GM19043 (cell line): ENCODE measurements at regions not wholly inside any gene's neighbourhood (a gene's known extent, or its start where the extent isn't known, plus 50 kb on each side); places are given as distances from the start of the nearest gene placed in this dataset.
"Not testable (repeated sequence)": the region's sequence is repeated elsewhere in the genome, so short reads cannot be mapped to it uniquely, and the experiment has no call there.

Source experiments
- ATAC-seq: cut with Tn5 transposase; IDR thresholded peaks from one replicate; pipeline ENCODE4 v1.9.1; 2021; ENCODE audit warnings: low read depth; ENCODE audit not compliant: unreplicated experiment

DNA sequence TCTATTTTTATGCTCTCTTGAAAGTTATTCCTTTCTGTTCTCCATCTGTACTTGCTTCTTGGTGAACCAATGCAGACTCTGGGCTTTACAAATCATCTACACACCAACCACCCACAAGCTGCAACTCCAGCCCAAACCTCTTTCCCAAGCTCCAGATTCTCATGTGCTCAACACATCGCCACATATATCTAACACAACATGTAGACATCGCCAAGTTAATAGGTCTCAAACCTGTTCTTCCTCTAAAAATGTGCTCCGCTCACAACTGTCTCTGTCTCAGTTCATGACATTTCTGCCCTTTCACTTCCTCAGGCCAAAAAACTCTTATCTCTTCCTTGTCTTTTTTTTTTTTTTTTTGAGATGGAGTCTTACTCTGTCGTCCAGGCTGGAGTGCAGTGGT lies 95.7 kb upstream of the EEPD1 start:
- peak; percentile 60 for ATAC-seq

DNA sequence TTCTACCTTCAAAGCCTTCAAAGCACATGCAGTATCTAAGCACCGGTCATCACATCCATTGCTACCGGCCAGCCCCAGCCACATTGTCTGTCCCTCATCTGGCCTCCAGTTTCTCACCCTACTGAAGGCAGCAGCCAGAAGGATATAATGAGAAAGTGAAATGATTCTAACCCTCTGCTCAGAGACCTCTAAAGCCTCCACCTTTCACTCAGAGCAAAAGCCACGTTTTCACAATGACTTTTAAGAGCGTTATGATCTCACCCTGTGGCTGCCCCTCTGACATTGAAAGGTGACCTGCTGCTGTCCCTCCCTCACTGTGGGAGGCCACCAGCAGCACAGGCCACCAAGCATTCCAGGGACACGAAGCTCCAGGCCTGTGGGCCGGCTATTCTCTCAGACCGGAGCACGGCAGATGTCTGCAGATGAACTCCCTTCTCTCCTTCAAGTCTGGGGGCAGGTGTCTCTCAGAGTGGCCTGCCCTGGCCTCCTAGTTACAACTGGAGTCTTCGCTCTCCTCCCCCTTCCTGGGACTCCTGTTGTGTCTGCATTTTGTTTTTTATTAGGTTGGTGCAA lies 94.9 kb upstream of the EEPD1 start:
- peak; percentile 56 for ATAC-seq

DNA sequence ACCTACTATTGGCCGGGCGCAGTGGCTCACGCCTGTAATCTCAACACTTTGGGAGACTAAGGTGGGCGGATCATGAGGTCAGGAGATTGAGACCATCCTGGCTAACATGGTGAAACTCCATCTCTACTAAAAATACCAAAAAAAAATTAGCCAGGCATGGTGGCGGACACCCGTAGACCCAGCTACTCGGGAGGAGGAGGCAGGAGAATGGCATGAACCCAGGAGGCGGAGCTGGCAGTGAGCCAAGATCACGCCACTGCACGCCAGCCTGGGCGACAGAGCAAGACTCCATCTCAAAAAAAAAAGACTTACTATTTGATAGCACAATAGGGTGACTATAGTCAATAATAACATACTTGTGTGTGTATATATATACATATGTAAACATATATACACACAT lies 92.7 kb upstream of the EEPD1 start:
- ATAC-seq, result not testable (repeated sequence)

GRCh38 chr7:36062154-36062815 lies 90.8 kb upstream of the EEPD1 start:
- no peak for ATAC-seq

GRCh38 chr7:36064676-36065075 lies 88.4 kb upstream of the EEPD1 start:
- ATAC-seq, result no peak

GRCh38 chr7:36065563-36066342 lies 87.3 kb upstream of the EEPD1 start:
- ATAC-seq, result not testable (repeated sequence)

- ATAC-seq, result no peak
These were observed 86.8 kb upstream of the EEPD1 start for GRCh38 chr7:36066343-36066664.

GRCh38 chr7:36070230-36070629 lies 82.8 kb upstream of the EEPD1 start:
- no peak for ATAC-seq

- no peak for ATAC-seq
These were observed 81.4 kb upstream of the EEPD1 start for GRCh38 chr7:36071605-36072004.

DNA sequence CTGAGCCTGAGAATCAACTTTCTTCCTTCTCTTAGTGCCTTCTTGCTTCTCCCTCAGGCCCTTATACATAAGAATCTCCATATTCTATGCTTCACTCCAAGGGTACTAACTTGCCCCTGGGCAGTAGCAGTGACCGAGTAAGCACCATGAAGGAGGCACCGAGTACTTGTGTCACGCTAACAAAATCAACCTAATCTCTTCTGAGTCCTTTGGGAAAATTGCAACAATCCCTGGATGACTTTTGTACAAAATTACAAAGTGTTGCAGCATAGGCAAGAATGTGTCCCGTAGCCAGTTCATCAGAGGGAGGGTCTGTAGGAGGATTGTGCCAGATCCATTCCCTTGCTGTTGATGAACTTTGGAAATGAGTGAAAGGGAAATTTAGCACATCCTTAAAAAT lies 80.4 kb upstream of the EEPD1 start:
- no peak for ATAC-seq

DNA sequence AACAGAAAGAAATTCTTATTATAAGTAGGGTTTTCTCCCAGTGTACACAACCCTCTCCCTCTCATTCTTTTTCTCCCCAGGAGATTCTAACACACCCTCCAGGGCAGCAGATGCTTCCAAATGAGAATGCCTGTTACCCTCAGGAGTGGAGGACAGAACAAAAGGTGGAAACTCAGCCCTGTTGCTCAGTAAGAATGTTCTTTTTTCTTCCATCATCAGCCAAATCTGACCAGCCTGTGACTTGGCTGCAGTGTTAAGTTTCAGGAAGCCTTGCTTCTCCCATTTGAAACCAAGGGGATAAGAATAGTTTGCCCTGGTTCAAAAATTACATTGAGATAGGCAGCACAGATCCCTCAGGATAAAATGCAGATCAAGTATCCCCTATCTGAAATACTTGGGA lies 77.5 kb upstream of the EEPD1 start:
- no peak for ATAC-seq

GRCh38 chr7:36076074-36076473 lies 77.0 kb upstream of the EEPD1 start:
- no peak for ATAC-seq

GRCh38 chr7:36078816-36079360 lies 74.2 kb upstream of the EEPD1 start:
- no peak for ATAC-seq

DNA sequence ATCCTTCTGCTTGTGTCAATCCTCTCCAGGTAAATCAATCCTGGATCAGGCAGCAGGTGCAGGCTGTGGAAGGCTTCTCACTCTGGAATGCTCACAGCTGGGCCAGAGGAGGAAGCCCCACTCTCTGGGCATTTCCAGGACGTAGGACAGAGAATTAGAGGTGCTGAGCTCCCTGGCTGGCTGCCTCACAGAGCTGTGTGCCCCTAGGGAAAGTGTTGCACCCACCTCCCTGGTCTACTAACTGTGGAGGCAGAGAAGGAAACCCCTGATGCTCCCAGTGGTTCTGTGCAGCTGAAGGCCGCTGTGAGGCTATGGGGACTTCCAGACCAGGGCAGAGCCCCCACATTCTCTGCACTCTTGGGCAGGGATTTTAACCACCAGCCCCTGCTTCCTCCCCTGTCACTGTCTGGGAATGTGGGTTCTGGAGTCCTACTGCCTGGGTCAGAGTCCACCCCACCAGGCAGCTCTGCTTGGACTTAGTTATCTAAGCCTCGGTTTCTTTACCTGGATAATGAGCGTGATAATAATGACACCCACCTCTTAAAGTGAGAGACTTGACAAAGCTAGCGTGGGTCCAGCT lies 73.5 kb upstream of the EEPD1 start:
- no peak for ATAC-seq

DNA sequence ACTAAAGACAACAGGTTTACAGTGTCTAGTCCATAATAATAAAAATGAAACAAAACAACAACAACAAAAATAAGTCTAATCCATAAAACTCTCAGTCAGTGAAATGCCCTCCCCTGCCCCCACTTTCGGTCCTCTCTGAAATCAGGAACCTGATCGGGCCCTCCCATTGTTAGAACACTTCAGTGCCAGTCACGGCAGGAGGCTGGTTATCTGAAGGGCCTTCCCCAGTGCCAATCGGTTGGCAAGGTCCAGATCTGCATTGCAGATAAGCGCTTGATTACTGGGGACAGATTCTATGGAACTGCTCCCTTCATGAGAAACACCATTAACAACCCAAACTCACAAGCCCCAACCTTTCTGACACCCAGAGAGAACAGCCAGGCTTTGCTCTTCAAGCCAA lies 72.2 kb upstream of the EEPD1 start:
- no peak for ATAC-seq

- no peak for ATAC-seq
These were observed 70.8 kb upstream of the EEPD1 start for GRCh38 chr7:36082216-36082615.

DNA sequence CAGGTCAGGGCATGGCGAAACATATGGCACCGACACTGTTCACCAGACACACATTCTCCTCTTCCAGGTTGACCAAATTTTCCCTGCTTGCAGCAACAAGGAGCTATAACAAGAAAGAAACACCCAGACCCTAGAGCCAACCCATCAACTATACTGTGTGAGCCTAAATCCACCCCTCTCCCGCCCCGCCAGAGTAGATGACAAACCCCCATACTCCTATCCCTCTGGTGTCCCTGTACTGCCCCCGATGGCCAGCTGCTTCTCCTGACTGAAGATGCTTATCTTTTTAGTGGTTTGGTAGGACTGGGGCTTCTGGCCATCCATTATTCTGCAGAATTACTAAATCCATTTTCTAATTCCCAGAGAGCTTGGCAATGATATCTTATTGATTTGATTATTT lies 70.1 kb upstream of the EEPD1 start:
- no peak for ATAC-seq

GRCh38 chr7:36083626-36084380 lies 69.3 kb upstream of the EEPD1 start:
- ATAC-seq, result no peak

DNA sequence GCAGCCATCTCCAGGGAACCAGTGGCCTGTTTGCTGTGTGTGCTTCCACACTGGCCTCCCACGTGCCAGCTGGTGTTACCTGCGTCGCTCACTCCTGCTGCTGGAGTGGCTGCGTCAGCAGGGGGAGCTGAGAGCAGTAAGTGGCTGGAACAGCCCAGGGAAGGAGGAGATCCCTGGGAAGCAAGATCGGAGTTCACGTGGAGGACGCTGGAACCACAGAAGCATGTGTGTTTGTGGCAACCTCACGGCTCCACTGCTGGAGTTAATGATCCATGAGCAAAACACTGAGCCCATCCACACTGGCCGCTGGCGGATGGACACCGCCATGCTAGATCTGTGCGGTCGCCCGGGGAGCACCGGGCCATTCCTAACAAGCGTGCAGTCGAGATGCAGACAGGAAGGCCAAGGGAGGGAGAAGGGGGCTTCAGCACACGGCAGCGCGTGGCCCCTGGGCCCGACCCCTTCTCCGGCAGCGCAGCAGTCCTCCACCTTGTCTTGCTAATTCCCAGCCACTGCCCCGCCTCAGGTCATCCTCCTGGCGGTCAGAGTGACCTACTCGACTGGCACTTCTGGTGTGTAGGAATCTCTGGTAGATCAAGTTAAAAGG lies 68.5 kb upstream of the EEPD1 start:
- ATAC-seq, result no peak

DNA sequence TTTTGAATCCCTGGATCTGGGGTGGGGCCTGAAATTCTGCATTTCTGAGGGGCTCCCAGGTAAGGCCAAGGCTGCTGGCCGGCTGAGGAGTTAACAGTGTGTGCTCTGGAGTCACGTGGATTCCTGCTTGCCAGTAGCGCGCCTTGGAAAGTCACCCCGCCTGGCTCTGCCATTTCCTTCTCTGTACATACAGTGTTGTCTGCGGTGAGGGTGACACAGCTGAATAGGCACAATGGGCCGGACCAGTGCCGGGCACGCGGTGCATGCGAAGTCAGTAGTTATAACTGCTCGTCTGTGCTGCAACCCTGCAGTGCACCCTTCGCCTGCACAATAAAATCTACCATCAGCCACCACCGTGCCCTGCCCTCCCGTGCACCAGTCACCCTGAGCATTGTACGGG lies 68.0 kb upstream of the EEPD1 start:
- ATAC-seq, result no peak
